Esophagus squamous epithelium (tissue), 4 donors: ENCODE measurements at regions not wholly inside any gene's neighbourhood (a gene's known extent, or its start where the extent isn't known, plus 50 kb on each side); places are given as distances from the start of the nearest gene placed in this dataset.

Source experiments
- POLR2A ChIP-seq, 4 donors: fragments of 450-650 bp; IDR thresholded peaks; one replicate each; pipeline ENCODE4 v1.6.1; 2017; ENCODE audit warnings: antibody characterized with exemption in 4 of 4, mild to moderate bottlenecking in 4 of 4, moderate library complexity in 3 of 4
- TF ChIP-seq, protein P1 (sequence below), 6 experiments: fragments of 450-650 bp in 4 of 6; fragments of 200-600 bp in 2 of 6; sonication (generic) in 2 of 6; IDR thresholded peaks; one replicate each; pipeline ENCODE4 v1.5.1; 2016 to 2019; ENCODE audit warnings: antibody characterized with exemption in 6 of 6, mild to moderate bottlenecking in 4 of 6, moderate library complexity in 4 of 6

DNA sequence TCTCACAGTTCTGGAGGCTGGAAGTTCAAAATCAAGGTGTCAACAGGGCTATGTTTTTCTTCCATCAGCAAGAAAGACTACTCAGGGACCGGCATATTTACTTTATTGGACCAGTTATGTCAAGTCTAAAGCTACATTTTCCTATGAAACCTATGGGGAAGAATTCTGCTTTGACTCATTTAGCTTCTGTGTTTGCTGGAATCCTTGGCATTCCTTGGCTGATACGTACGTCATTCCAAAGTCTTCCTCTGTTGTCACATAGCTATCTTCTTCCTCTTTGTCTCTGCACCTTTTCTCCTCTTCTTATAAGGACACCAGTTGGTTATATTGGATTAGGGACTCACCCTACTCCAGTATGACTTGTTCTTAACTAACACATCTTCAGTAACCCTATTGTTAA is 137.4 kb upstream of the FBXO11 start:
- TF ChIP-seq, protein P1, sequence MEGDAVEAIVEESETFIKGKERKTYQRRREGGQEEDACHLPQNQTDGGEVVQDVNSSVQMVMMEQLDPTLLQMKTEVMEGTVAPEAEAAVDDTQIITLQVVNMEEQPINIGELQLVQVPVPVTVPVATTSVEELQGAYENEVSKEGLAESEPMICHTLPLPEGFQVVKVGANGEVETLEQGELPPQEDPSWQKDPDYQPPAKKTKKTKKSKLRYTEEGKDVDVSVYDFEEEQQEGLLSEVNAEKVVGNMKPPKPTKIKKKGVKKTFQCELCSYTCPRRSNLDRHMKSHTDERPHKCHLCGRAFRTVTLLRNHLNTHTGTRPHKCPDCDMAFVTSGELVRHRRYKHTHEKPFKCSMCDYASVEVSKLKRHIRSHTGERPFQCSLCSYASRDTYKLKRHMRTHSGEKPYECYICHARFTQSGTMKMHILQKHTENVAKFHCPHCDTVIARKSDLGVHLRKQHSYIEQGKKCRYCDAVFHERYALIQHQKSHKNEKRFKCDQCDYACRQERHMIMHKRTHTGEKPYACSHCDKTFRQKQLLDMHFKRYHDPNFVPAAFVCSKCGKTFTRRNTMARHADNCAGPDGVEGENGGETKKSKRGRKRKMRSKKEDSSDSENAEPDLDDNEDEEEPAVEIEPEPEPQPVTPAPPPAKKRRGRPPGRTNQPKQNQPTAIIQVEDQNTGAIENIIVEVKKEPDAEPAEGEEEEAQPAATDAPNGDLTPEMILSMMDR (IDR thresholded peaks at IDR 0.05) = no peak
- no peak for TF ChIP-seq POLR2A (IDR thresholded peaks at IDR 0.05)
